ENCODE measurements at regions not wholly inside any gene's neighbourhood (a gene's known extent, or its start where the extent isn't known, plus 50 kb on each side); places are given as distances from the start of the nearest gene placed in this dataset.
"Not testable (repeated sequence)": the region's sequence is repeated elsewhere in the genome, so short reads cannot be mapped to it uniquely, and the experiment has no call there.

GRCh38 chr21:17279663-17280062 is 233.2 kb upstream of the CXADR start:
- Histone ChIP-seq H3K36me3 (ENCODE audit: control insufficient read depth in 2 of 3, insufficient read depth in 3 of 3, low read length in 3 of 3) (no peaks in the 10 kb centered on the region), H3K9me3 (ENCODE audit: control insufficient read depth in 2 of 3, insufficient read depth in 1 of 3, low read length in 3 of 3) (no peaks in the 10 kb centered on the region), H3K4me1 (ENCODE audit: control insufficient read depth in 2 of 3, insufficient read depth in 2 of 3, low read depth in 1 of 3, low read length in 3 of 3) (no peaks in the 10 kb centered on the region), H3K27me3 (ENCODE audit: control insufficient read depth, insufficient read depth, low read length) (no peaks in the 10 kb centered on the region), H3K9ac (ENCODE audit: low read length in 3 of 3) (no peak overlapping the region), H3K4me3 (ENCODE audit: low read length in 3 of 3) (no peak overlapping the region), H3K27ac (ENCODE audit: low read depth in 2 of 2, low read length in 2 of 2) (no peak overlapping the region)
- intact Hi-C loops (cut with DNase I), result no loop called here
- no peak for FAIRE-seq
- DNase-seq, result no peak
- TF ChIP-seq CTCF (IDR thresholded peaks at IDR 0.05; ENCODE audit: borderline replicate concordance, extremely low read depth, insufficient read depth), result no peak

GRCh38 chr21:17293016-17293562 is 219.8 kb upstream of the CXADR start:
- DNase-seq; H3K27ac ChIP-seq (ENCODE audit: low read depth in 2 of 2, low read length in 2 of 2); H3K9ac ChIP-seq (ENCODE audit: low read length in 3 of 3); FAIRE-seq; H3K4me3 ChIP-seq (ENCODE audit: low read length in 3 of 3); H3K36me3 ChIP-seq (ENCODE audit: control insufficient read depth in 2 of 3, insufficient read depth in 3 of 3, low read length in 3 of 3); intact Hi-C loops (cut with DNase I); H3K4me1 ChIP-seq (ENCODE audit: control insufficient read depth in 2 of 3, insufficient read depth in 2 of 3, low read depth in 1 of 3, low read length in 3 of 3); H3K27me3 ChIP-seq (ENCODE audit: control insufficient read depth, insufficient read depth, low read length): not testable (repeated sequence)
- H3K9me3 ChIP-seq (ENCODE audit: control insufficient read depth in 2 of 3, insufficient read depth in 1 of 3, low read length in 3 of 3), result peaks cover 0 to 16% (median 2%) of the 10 kb centered on the region in 3 donors

- no peak overlapping the region for H3K4me3 ChIP-seq (ENCODE audit: low read length in 3 of 3)
- DNase-seq (no peak), FAIRE-seq (no peak)
- TF ChIP-seq CTCF (IDR thresholded peaks at IDR 0.05; ENCODE audit: borderline replicate concordance, extremely low read depth, insufficient read depth), result no peak
- H3K9me3 ChIP-seq (ENCODE audit: control insufficient read depth in 2 of 3, insufficient read depth in 1 of 3, low read length in 3 of 3), result peaks cover 0 to 16% (median 2%) of the 10 kb centered on the region in 3 donors
- intact Hi-C loops (cut with DNase I), result no loop called here
- H3K9ac ChIP-seq (ENCODE audit: low read length in 3 of 3), result no peak overlapping the region
- H3K27me3 ChIP-seq (ENCODE audit: control insufficient read depth, insufficient read depth, low read length), result no peaks in the 10 kb centered on the region
- no peaks in the 10 kb centered on the region for H3K36me3 ChIP-seq (ENCODE audit: control insufficient read depth in 2 of 3, insufficient read depth in 3 of 3, low read length in 3 of 3)
- H3K4me1 ChIP-seq (ENCODE audit: control insufficient read depth in 2 of 3, insufficient read depth in 2 of 3, low read depth in 1 of 3, low read length in 3 of 3), result no peaks in the 10 kb centered on the region
- no peak overlapping the region for H3K27ac ChIP-seq (ENCODE audit: low read depth in 2 of 2, low read length in 2 of 2)
Observed at GRCh38 chr21:17295997-17296396, 216.8 kb upstream of the CXADR start.

GRCh38 chr21:17299576-17299975 is 213.3 kb upstream of the CXADR start:
- H3K36me3 ChIP-seq (ENCODE audit: control insufficient read depth in 2 of 3, insufficient read depth in 3 of 3, low read length in 3 of 3); H3K4me1 ChIP-seq (ENCODE audit: control insufficient read depth in 2 of 3, insufficient read depth in 2 of 3, low read depth in 1 of 3, low read length in 3 of 3); H3K4me3 ChIP-seq (ENCODE audit: low read length in 3 of 3); intact Hi-C loops (cut with DNase I); H3K27ac ChIP-seq (ENCODE audit: low read depth in 2 of 2, low read length in 2 of 2); H3K9ac ChIP-seq (ENCODE audit: low read length in 3 of 3); H3K27me3 ChIP-seq (ENCODE audit: control insufficient read depth, insufficient read depth, low read length); DNase-seq; FAIRE-seq: not testable (repeated sequence)
- H3K9me3 ChIP-seq (ENCODE audit: control insufficient read depth in 2 of 3, insufficient read depth in 1 of 3, low read length in 3 of 3), result peaks cover 0 to 16% (median 2%) of the 10 kb centered on the region in 3 donors

GRCh38 chr21:17327715-17328114 is 185.1 kb upstream of the CXADR start:
- H3K9me3 ChIP-seq (ENCODE audit: control insufficient read depth in 2 of 3, insufficient read depth in 1 of 3, low read length in 3 of 3); H3K27ac ChIP-seq (ENCODE audit: low read depth in 2 of 2, low read length in 2 of 2); H3K27me3 ChIP-seq (ENCODE audit: control insufficient read depth, insufficient read depth, low read length); FAIRE-seq; H3K36me3 ChIP-seq (ENCODE audit: control insufficient read depth in 2 of 3, insufficient read depth in 3 of 3, low read length in 3 of 3); H3K9ac ChIP-seq (ENCODE audit: low read length in 3 of 3); H3K4me3 ChIP-seq (ENCODE audit: low read length in 3 of 3); H3K4me1 ChIP-seq (ENCODE audit: control insufficient read depth in 2 of 3, insufficient read depth in 2 of 3, low read depth in 1 of 3, low read length in 3 of 3); DNase-seq; intact Hi-C loops (cut with DNase I): not testable (repeated sequence)
